OCI-LY1 (cell line): ENCODE measurements at regions not wholly inside any gene's neighbourhood (a gene's known extent, or its start where the extent isn't known, plus 50 kb on each side); places are given as distances from the start of the nearest gene placed in this dataset.

Experiments used
- H2AFZ ChIP-seq: fragments of 200-600 bp; sonication (generic), shearing (Covaris generic); 2 replicates; pipeline ENCODE4 v1.6.0; 2014; ENCODE audit warnings: antibody characterized with exemption, mild to moderate bottlenecking, low read length
- H3F3A ChIP-seq: fragments of 200-600 bp; sonication (generic), shearing (Covaris generic); 2 replicates; pipeline ENCODE4 v1.6.0; 2014; ENCODE audit warnings: mild to moderate bottlenecking, antibody characterized with exemption, low read length, moderate library complexity; ENCODE audit not compliant: insufficient read depth
- H3K27ac ChIP-seq: fragments of 200-600 bp; sonication (generic); 2 replicates; pipeline ENCODE4 v1.5.1; 2014; ENCODE audit warnings: low read length, mixed run types, mild to moderate bottlenecking, low read depth; ENCODE audit not compliant: poor library complexity, severe bottlenecking
- H3K27me3 ChIP-seq: fragments of 200-600 bp; sonication (generic); 2 replicates; pipeline ENCODE4 v1.6.0; 2014; ENCODE audit warnings: antibody characterized with exemption, mild to moderate bottlenecking, low read length, moderate library complexity; ENCODE audit not compliant: insufficient read depth
- H3K36me3 ChIP-seq: fragments of 200-600 bp; sonication (generic); 2 replicates; pipeline ENCODE4 v1.6.1; 2014; ENCODE audit warnings: mild to moderate bottlenecking, antibody characterized with exemption, low read length, moderate library complexity, mixed read lengths; ENCODE audit not compliant: insufficient read depth
- H3K4me1 ChIP-seq: fragments of 200-600 bp; sonication (generic); 2 replicates; pipeline ENCODE4 v1.5.1; 2014; ENCODE audit warnings: mild to moderate bottlenecking, low read length, moderate library complexity; ENCODE audit not compliant: insufficient read depth, severe bottlenecking
- H3K4me2 ChIP-seq: fragments of 200-600 bp; sonication (generic), shearing (Covaris generic); 2 replicates; pipeline ENCODE4 v1.6.1; 2014; ENCODE audit warnings: low read length
- H3K4me3 ChIP-seq: fragments of 200-600 bp; sonication (generic); 2 replicates; pipeline ENCODE4 v1.5.1; 2014; ENCODE audit warnings: low read length, low read depth, mild to moderate bottlenecking, mixed read lengths; ENCODE audit not compliant: poor library complexity, severe bottlenecking
- H3K79me2 ChIP-seq: fragments of 200-600 bp; shearing (Covaris generic); 2 replicates; pipeline ENCODE4 v1.6.1; 2016; ENCODE audit warnings: mixed run types, low read length, mixed read lengths; ENCODE audit not compliant: insufficient read depth
- H3K9ac ChIP-seq: fragments of 200-600 bp; sonication (generic), shearing (Covaris generic); 2 replicates; pipeline ENCODE4 v1.6.1; 2014; ENCODE audit warnings: mild to moderate bottlenecking, low read length, mixed read lengths
- H3K9me2 ChIP-seq: fragments of 200-600 bp; sonication (generic), shearing (Covaris generic); 2 replicates; pipeline ENCODE4 v1.6.1; 2014; ENCODE audit warnings: low read depth, mild to moderate bottlenecking, low read length, mixed read lengths
- H3K9me3 ChIP-seq: fragments of 200-600 bp; shearing (Covaris generic); 2 replicates; pipeline ENCODE4 v1.6.1; 2014; ENCODE audit warnings: low read length, mixed read lengths
- H4K20me1 ChIP-seq: fragments of 200-600 bp; sonication (generic), shearing (Covaris generic); 2 replicates; pipeline ENCODE4 v1.6.0; 2016; ENCODE audit warnings: mild to moderate bottlenecking, low read length; ENCODE audit not compliant: insufficient read depth
- CTCF ChIP-seq: fragments of 200-600 bp; sonication (generic), shearing (Covaris generic); IDR thresholded peaks from 2 replicates; pipeline ENCODE4 v1.5.1; 2017; ENCODE audit warnings: mild to moderate bottlenecking, antibody characterized with exemption, low read length, moderate library complexity, mixed read lengths
- EZH2 ChIP-seq: fragments of 200-600 bp; sonication (generic), shearing (Covaris generic); IDR thresholded peaks from 2 replicates; pipeline ENCODE4 v1.8.0; 2017; ENCODE audit warnings: borderline replicate concordance, mixed run types, mild to moderate bottlenecking, antibody characterized with exemption, low read length, moderate library complexity, mixed read lengths

- no peaks in the 10 kb centered on the region for H3K9me3 ChIP-seq
- no peaks in the 10 kb centered on the region for H3K9me2 ChIP-seq
- no peak overlapping the region for H3K4me3 ChIP-seq
- no peak overlapping the region for H2AFZ ChIP-seq
- peaks cover 6% of the 10 kb centered on the region; the same call in 1 of the 2 replicates for H3K27me3 ChIP-seq
- no peaks in the 10 kb centered on the region for H3K79me2 ChIP-seq
- no peaks in the 10 kb centered on the region for H3K36me3 ChIP-seq
- no peak overlapping the region for H3K27ac ChIP-seq
- H3K9ac ChIP-seq: no peak overlapping the region
- no peaks in the 10 kb centered on the region for H3K4me1 ChIP-seq
- H3F3A ChIP-seq: no peaks in the 10 kb centered on the region
- H3K4me2 ChIP-seq: no peak overlapping the region
- H4K20me1 ChIP-seq: no peaks in the 10 kb centered on the region
- no peak for TF ChIP-seq EZH2
- TF ChIP-seq CTCF: no peak
Observed at GRCh38 chr14:76930549-76930948, 98.0 kb downstream of the IRF2BPL start.

- Histone ChIP-seq H3K9ac (no peak overlapping the region), H3K9me2 (no peaks in the 10 kb centered on the region), H3K4me1 (peaks cover 2% of the 10 kb centered on the region), H3F3A (no peaks in the 10 kb centered on the region), H3K27me3 (peaks cover 6% of the 10 kb centered on the region; the same call in 1 of the 2 replicates), H4K20me1 (no peaks in the 10 kb centered on the region), H3K4me3 (no peak overlapping the region), H3K79me2 (no peaks in the 10 kb centered on the region), H3K36me3 (no peaks in the 10 kb centered on the region), H3K4me2 (no peak overlapping the region), H3K27ac (no peak overlapping the region), H3K9me3 (no peaks in the 10 kb centered on the region), H2AFZ (no peak overlapping the region)
- TF ChIP-seq EZH2 (no peak), CTCF (no peak)
Observed at GRCh38 chr14:76929927-76930326, 98.6 kb downstream of the IRF2BPL start.

- no peaks in the 10 kb centered on the region for H3K9me3 ChIP-seq
- no peak overlapping the region for H3K4me3 ChIP-seq
- peaks cover 13% of the 10 kb centered on the region for H3K4me1 ChIP-seq
- H3K4me2 ChIP-seq: no peak overlapping the region
- no peaks in the 10 kb centered on the region for H4K20me1 ChIP-seq
- no peak overlapping the region for H3K9ac ChIP-seq
- no peak for TF ChIP-seq EZH2
- TF ChIP-seq CTCF: no peak
- no peak overlapping the region for H2AFZ ChIP-seq
- no peaks in the 10 kb centered on the region for H3K79me2 ChIP-seq
- H3K27ac ChIP-seq: no peak overlapping the region
- H3K36me3 ChIP-seq: no peaks in the 10 kb centered on the region
- H3K27me3 ChIP-seq: peaks cover 6% of the 10 kb centered on the region; the same call in 1 of the 2 replicates
- H3K9me2 ChIP-seq: no peaks in the 10 kb centered on the region
- H3F3A ChIP-seq: no peaks in the 10 kb centered on the region
Observed at GRCh38 chr14:76927971-76928700, 100.4 kb downstream of the IRF2BPL start.
